Activated CD4-positive, alpha-beta T cell treated with anti-CD3 and anti-CD28 coated beads, Interleukin-2, amount 10 ng/mL, durations not matched to agents 7 days and 5 days (primary cell): ENCODE measurements at regions not wholly inside any gene's neighbourhood (a gene's known extent, or its start where the extent isn't known, plus 50 kb on each side); places are given as distances from the start of the nearest gene placed in this dataset.

ENCODE experiments used
- CTCF ChIA-PET: fragments of 350-600 bp; sonication (Branson Sonifier 250); formaldehyde crosslinking; loops from one replicate; lab custom pipeline; 2021; ENCODE audit warnings: antibody characterized with exemption; lab: Charles Lee
- POLR2A ChIA-PET: fragments of 350-600 bp; sonication (Branson Sonifier 250); formaldehyde crosslinking; loops from one replicate; lab custom pipeline; 2021; ENCODE audit warnings: antibody characterized with exemption; lab: Charles Lee
- DNase-seq: peaks from one replicate; pipeline ENCODE4 v3.0.0-alpha.2; 2020
- H3K27ac Mint-ChIP-seq: one replicate; pipeline ENCODE4 v1.8.0; 2021; ENCODE audit warnings: mild to moderate bottlenecking, moderate library complexity, mixed read lengths
- H3K27me3 Mint-ChIP-seq: one replicate; pipeline ENCODE4 v1.8.0; 2021; ENCODE audit warnings: mixed read lengths
- H3K36me3 Mint-ChIP-seq: one replicate; pipeline ENCODE4 v1.8.0; 2021; ENCODE audit warnings: low read depth, mixed read lengths
- H3K4me1 Mint-ChIP-seq: one replicate; pipeline ENCODE4 v1.8.0; 2021; ENCODE audit warnings: mixed read lengths
- H3K4me3 Mint-ChIP-seq: one replicate; pipeline ENCODE4 v1.8.0; 2021; ENCODE audit warnings: mild to moderate bottlenecking, moderate library complexity, mixed read lengths
- H3K9me3 Mint-ChIP-seq: one replicate; pipeline ENCODE4 v1.8.0; 2021; ENCODE audit warnings: mixed read lengths

DNA sequence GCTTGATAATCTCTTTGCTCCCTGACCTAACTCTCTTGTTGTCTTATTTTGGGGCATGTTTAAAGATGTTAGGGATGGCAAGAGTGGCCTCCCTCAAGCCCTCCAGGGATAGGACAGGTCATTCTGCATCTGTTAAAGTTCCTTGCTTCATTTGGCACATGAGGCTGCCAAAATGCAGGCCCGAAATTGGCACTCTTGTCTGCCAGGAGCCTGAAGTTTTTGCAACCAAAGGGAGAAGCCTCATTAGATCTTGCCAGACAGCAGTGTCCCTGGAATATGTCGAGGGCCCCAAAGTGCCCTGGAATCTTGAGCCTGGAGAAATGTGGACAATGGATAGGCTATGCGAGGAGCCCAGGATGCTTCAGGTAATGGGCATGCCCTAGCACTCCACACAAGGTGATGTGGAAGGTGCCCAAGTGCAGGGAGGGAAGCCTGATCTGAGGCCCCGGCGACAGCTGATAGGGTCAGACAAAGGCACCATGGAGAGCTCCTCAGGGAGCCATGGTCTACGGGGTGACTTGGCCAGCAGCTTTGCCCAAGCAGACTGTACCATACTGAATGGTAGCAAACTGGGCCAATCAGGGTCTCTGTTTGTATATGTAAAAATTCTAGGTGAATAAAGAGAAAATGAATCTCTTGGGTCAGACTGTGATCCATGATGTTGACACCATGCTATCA, 173.0 kb upstream of the WSCD2 start:
- H3K4me1 Mint-ChIP-seq = no peaks in the 10 kb centered on the region
- H3K4me3 Mint-ChIP-seq = no peak overlapping the region
- no peaks in the 10 kb centered on the region for H3K9me3 Mint-ChIP-seq
- ChIA-PET CTCF (interaction anchor here (0.6 kb wide), 1 partner anchor 965 kb away, joined by 3 read pairs; no protein-coding TSS in a partner anchor), POLR2A (no interaction called here)
- no peak for DNase-seq
- no peaks in the 10 kb centered on the region for H3K27me3 Mint-ChIP-seq
- no peaks in the 10 kb centered on the region for H3K36me3 Mint-ChIP-seq
- no peak overlapping the region for H3K27ac Mint-ChIP-seq

- Mint-ChIP-seq H3K36me3 (no peaks in the 10 kb centered on the region), H3K4me1 (no peaks in the 10 kb centered on the region), H3K9me3 (no peaks in the 10 kb centered on the region), H3K4me3 (no peak overlapping the region), H3K27me3 (no peaks in the 10 kb centered on the region), H3K27ac (no peak overlapping the region)
- DNase-seq = no peak
- ChIA-PET POLR2A (no interaction called here), CTCF (no interaction called here)
Observed at GRCh38 chr12:107957459-107957858, 171.6 kb upstream of the WSCD2 start.

- POLR2A ChIA-PET = no interaction called here
- Mint-ChIP-seq H3K27me3 (no peaks in the 10 kb centered on the region), H3K9me3 (no peaks in the 10 kb centered on the region), H3K36me3 (no peaks in the 10 kb centered on the region), H3K4me3 (no peak overlapping the region), H3K27ac (no peak overlapping the region), H3K4me1 (no peaks in the 10 kb centered on the region)
- CTCF ChIA-PET = interaction anchor here (1.7 kb wide), 1 partner anchor 9 kb away, joined by 3 read pairs; no protein-coding TSS in a partner anchor
- no peak for DNase-seq
Observed at GRCh38 chr12:107963635-107964034, 165.5 kb upstream of the WSCD2 start.

DNA sequence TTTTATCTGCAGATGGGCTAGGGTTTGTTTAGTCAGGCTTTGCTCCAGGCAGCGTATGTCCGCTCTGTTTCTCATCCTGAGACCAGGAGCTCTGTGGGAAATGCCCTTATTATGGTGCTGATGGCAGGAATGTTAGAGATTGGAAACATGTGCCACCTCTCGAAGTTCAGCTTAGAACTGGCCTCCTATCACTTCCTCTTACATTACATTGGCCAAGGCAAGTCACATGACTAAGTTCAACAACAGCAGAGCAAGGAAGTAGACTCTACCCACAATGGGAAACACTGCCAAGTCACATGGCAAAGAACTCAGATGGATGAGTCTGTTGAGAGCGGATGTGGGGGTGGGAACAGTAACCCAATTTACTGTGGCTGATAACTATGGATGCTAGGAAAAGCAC, 161.9 kb upstream of the WSCD2 start:
- ChIA-PET POLR2A (no interaction called here), CTCF (interaction anchor here (0.6 kb wide), 1 partner anchor 245 kb away, joined by 4 read pairs; no protein-coding TSS in a partner anchor)
- Mint-ChIP-seq H3K27ac (no peak overlapping the region), H3K4me3 (no peak overlapping the region), H3K4me1 (no peaks in the 10 kb centered on the region), H3K9me3 (no peaks in the 10 kb centered on the region), H3K36me3 (no peaks in the 10 kb centered on the region), H3K27me3 (no peaks in the 10 kb centered on the region)
- no peak for DNase-seq

- no peak for DNase-seq
- no peaks in the 10 kb centered on the region for H3K36me3 Mint-ChIP-seq
- no peaks in the 10 kb centered on the region for H3K27me3 Mint-ChIP-seq
- H3K9me3 Mint-ChIP-seq = no peaks in the 10 kb centered on the region
- no peak overlapping the region for H3K27ac Mint-ChIP-seq
- CTCF ChIA-PET = interaction anchor here (0.6 kb wide), 1 partner anchor 1454 kb away, joined by 3 read pairs; no protein-coding TSS in a partner anchor
- no peak overlapping the region for H3K4me3 Mint-ChIP-seq
- H3K4me1 Mint-ChIP-seq = no peaks in the 10 kb centered on the region
- POLR2A ChIA-PET = no interaction called here
Observed at GRCh38 chr12:107973950-107974349, 155.1 kb upstream of the WSCD2 start.

GRCh38 chr12:107976331-107976730, 152.8 kb upstream of the WSCD2 start:
- no peak for DNase-seq
- Mint-ChIP-seq H3K4me1 (no peaks in the 10 kb centered on the region), H3K4me3 (no peak overlapping the region), H3K9me3 (no peaks in the 10 kb centered on the region), H3K27ac (no peak overlapping the region), H3K27me3 (no peaks in the 10 kb centered on the region), H3K36me3 (no peaks in the 10 kb centered on the region)
- ChIA-PET POLR2A (no interaction called here), CTCF (no interaction called here)

- H3K9me3 Mint-ChIP-seq = no peaks in the 10 kb centered on the region
- H3K4me1 Mint-ChIP-seq = no peaks in the 10 kb centered on the region
- no peaks in the 10 kb centered on the region for H3K36me3 Mint-ChIP-seq
- ChIA-PET CTCF (interaction anchor here (0.6 to 1.1 kb wide), 2 partner anchors 12 to 1452 kb away, joined by 3 read pairs; no protein-coding TSS in a partner anchor), POLR2A (no interaction called here)
- no peak for DNase-seq
- no peak overlapping the region for H3K27ac Mint-ChIP-seq
- H3K27me3 Mint-ChIP-seq = peaks cover 3% of the 10 kb centered on the region
- no peak overlapping the region for H3K4me3 Mint-ChIP-seq
Observed at GRCh38 chr12:107978201-107978600, 150.9 kb upstream of the WSCD2 start.

- ChIA-PET CTCF (interaction anchor here (0.6 to 1.1 kb wide), 2 partner anchors 12 to 1452 kb away, joined by 3 read pairs; no protein-coding TSS in a partner anchor), POLR2A (no interaction called here)
- Mint-ChIP-seq H3K9me3 (no peaks in the 10 kb centered on the region), H3K4me1 (no peaks in the 10 kb centered on the region), H3K4me3 (no peak overlapping the region), H3K36me3 (no peaks in the 10 kb centered on the region), H3K27ac (no peak overlapping the region), H3K27me3 (peaks cover 3% of the 10 kb centered on the region)
- no peak for DNase-seq
Observed at GRCh38 chr12:107978641-107979040, 150.4 kb upstream of the WSCD2 start.

DNA sequence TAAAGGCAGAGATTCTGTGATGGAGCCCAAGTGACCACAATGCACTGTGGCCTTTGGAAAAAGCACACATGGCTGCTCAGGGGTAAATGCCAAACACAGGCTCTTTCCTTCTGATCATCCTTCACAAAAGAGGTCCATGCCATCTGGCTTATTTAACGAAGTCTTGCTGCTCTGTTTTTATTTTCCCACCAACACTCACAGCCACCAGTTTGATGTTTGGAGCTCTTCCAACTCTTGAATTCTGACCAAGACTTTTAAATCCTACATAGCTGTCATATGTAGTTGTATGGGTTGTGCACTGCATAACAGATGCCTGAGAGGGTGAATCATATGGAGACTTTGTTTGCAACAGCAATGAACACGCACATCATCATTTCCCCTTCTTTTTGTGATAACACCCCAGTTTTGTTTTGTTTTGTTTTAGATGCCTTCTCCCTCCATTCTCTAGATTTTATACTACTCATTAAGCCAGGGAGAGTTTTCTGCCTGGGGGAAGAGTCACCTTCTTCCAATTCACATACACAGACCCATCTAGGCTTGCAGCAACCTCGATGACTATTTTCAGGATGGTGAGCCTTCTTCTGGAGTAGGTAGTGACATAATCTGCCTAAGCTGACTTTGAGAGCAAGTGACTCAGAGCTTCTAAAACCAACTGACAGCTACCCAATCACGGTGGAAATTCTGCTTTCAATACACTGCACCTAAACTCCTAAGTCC, 145.2 kb upstream of the WSCD2 start:
- Mint-ChIP-seq H3K27me3 (peaks cover 10% of the 10 kb centered on the region), H3K9me3 (no peaks in the 10 kb centered on the region), H3K4me3 (no peak overlapping the region), H3K36me3 (no peaks in the 10 kb centered on the region), H3K4me1 (no peaks in the 10 kb centered on the region), H3K27ac (no peak overlapping the region)
- CTCF ChIA-PET = no interaction called here
- POLR2A ChIA-PET = no interaction called here
- no peak for DNase-seq

- H3K27me3 Mint-ChIP-seq = peaks cover 17% of the 10 kb centered on the region
- H3K9me3 Mint-ChIP-seq = no peaks in the 10 kb centered on the region
- no peak overlapping the region for H3K27ac Mint-ChIP-seq
- no peaks in the 10 kb centered on the region for H3K4me1 Mint-ChIP-seq
- DNase-seq = no peak
- H3K4me3 Mint-ChIP-seq = no peak overlapping the region
- no peaks in the 10 kb centered on the region for H3K36me3 Mint-ChIP-seq
- POLR2A ChIA-PET = no interaction called here
- CTCF ChIA-PET = no interaction called here
Observed at GRCh38 chr12:107984973-107985372, 144.1 kb upstream of the WSCD2 start.

- POLR2A ChIA-PET = no interaction called here
- Mint-ChIP-seq H3K27ac (no peak overlapping the region), H3K36me3 (no peaks in the 10 kb centered on the region), H3K4me3 (no peak overlapping the region), H3K27me3 (peaks cover 21% of the 10 kb centered on the region), H3K9me3 (no peaks in the 10 kb centered on the region), H3K4me1 (no peaks in the 10 kb centered on the region)
- DNase-seq = no peak
- CTCF ChIA-PET = no interaction called here
Observed at GRCh38 chr12:107986183-107986582, 142.9 kb upstream of the WSCD2 start.

DNA sequence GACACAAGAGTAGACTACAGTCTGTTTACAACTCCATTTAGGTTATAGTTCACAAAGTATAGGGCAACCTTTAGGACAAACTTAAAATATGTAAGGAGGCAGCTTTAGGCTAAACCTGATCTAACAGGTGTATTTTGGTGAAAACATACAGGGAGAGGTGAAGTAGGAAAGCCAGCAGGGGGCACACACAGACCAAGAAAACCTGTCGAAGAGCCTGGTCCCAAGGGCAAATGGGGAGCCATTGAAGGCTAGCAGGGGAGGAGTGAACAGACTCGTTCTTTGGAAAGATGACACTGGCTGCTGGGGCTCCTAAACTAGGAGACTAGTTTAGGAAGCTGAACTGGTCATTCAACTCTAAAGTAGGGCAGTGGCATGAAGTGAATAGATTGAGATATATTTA, 138.8 kb upstream of the WSCD2 start:
- Mint-ChIP-seq H3K36me3 (no peaks in the 10 kb centered on the region), H3K9me3 (no peaks in the 10 kb centered on the region), H3K27me3 (peaks cover 22% of the 10 kb centered on the region), H3K4me3 (no peak overlapping the region), H3K27ac (no peak overlapping the region), H3K4me1 (no peaks in the 10 kb centered on the region)
- DNase-seq = peak; percentile 46
- ChIA-PET CTCF (no interaction called here), POLR2A (no interaction called here)

GRCh38 chr12:107992029-107992428, 137.1 kb upstream of the WSCD2 start:
- no peak overlapping the region for H3K27ac Mint-ChIP-seq
- no peaks in the 10 kb centered on the region for H3K36me3 Mint-ChIP-seq
- ChIA-PET CTCF (interaction anchor here (1.4 kb wide), 1 partner anchor 11 kb away, joined by 3 read pairs; no protein-coding TSS in a partner anchor), POLR2A (no interaction called here)
- no peaks in the 10 kb centered on the region for H3K9me3 Mint-ChIP-seq
- no peak overlapping the region for H3K4me3 Mint-ChIP-seq
- peaks cover 31% of the 10 kb centered on the region for H3K27me3 Mint-ChIP-seq
- no peaks in the 10 kb centered on the region for H3K4me1 Mint-ChIP-seq
- no peak for DNase-seq
